ENCODE measurements at regions not wholly inside any gene's neighbourhood (a gene's known extent, or its start where the extent isn't known, plus 50 kb on each side); places are given as distances from the start of the nearest gene placed in this dataset.

DNA sequence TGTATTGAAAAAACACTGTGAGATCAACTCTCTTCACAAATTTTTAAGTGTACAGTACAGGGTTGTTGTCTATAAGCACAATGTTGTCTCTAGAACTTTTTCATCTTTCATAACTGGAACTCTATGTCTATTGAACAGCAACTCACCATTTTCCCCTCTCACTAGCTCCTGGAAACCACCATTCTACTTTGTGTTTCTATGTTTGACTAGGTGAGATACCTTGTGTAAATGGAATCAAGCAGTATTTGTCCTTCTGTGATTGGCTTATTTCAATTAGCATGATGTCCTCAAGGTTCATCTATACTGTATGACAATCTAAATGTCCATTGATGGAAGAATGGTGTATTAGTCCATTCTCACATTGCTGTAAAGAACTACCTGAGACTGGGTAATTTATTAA lies 210.1 kb upstream of the FUT9 start:
- no peak for ATAC-seq
- peaks cover 96% of the 10 kb centered on the region for H3K27me3 Mint-ChIP-seq (ENCODE audit: low read depth)
- no peaks in the 10 kb centered on the region for H3K36me3 Mint-ChIP-seq
- H3K4me3 Mint-ChIP-seq: no peak overlapping the region
- no peak overlapping the region for H3K27ac Mint-ChIP-seq
- peaks cover 24% of the 10 kb centered on the region for H3K4me1 Mint-ChIP-seq
- no peak for TF ChIP-seq NR1H2 (CRISPR knock-in tag; IDR thresholded peaks at IDR 0.05)
- TF ChIP-seq, protein P1, sequence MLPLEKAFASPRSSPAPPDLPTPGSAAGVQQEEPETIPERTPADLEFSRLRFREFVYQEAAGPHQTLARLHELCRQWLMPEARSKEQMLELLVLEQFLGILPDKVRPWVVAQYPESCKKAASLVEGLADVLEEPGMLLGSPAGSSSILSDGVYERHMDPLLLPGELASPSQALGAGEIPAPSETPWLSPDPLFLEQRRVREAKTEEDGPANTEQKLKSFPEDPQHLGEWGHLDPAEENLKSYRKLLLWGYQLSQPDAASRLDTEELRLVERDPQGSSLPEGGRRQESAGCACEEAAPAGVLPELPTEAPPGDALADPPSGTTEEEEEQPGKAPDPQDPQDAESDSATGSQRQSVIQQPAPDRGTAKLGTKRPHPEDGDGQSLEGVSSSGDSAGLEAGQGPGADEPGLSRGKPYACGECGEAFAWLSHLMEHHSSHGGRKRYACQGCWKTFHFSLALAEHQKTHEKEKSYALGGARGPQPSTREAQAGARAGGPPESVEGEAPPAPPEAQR (CRISPR knock-in tag; IDR thresholded peaks at IDR 0.05): no peak
- TF ChIP-seq, protein P2, sequence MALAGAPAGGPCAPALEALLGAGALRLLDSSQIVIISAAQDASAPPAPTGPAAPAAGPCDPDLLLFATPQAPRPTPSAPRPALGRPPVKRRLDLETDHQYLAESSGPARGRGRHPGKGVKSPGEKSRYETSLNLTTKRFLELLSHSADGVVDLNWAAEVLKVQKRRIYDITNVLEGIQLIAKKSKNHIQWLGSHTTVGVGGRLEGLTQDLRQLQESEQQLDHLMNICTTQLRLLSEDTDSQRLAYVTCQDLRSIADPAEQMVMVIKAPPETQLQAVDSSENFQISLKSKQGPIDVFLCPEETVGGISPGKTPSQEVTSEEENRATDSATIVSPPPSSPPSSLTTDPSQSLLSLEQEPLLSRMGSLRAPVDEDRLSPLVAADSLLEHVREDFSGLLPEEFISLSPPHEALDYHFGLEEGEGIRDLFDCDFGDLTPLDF (CRISPR knock-in tag; IDR thresholded peaks at IDR 0.05): no peak
- no peak for TF ChIP-seq NR2C2 (CRISPR knock-in tag; IDR thresholded peaks at IDR 0.05)
- no peak for TF ChIP-seq ARID4B (CRISPR knock-in tag; IDR thresholded peaks at IDR 0.05; ENCODE audit: borderline replicate concordance)
- TF ChIP-seq FOXP1 (CRISPR knock-in tag; IDR thresholded peaks at IDR 0.05; ENCODE audit: borderline replicate concordance): no peak
- no peak for TF ChIP-seq OVOL2 (CRISPR knock-in tag; IDR thresholded peaks at IDR 0.05; ENCODE audit: borderline replicate concordance)
- TF ChIP-seq, protein P3, sequence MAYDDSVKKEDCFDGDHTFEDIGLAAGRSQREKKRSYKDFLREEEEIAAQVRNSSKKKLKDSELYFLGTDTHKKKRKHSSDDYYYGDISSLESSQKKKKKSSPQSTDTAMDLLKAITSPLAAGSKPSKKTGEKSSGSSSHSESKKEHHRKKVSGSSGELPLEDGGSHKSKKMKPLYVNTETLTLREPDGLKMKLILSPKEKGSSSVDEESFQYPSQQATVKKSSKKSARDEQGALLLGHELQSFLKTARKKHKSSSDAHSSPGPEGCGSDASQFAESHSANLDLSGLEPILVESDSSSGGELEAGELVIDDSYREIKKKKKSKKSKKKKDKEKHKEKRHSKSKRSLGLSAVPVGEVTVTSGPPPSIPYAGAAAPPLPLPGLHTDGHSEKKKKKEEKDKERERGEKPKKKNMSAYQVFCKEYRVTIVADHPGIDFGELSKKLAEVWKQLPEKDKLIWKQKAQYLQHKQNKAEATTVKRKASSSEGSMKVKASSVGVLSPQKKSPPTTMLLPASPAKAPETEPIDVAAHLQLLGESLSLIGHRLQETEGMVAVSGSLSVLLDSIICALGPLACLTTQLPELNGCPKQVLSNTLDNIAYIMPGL (CRISPR knock-in tag; IDR thresholded peaks at IDR 0.05): no peak
- no peak for TF ChIP-seq E2F5 (CRISPR knock-in tag; IDR thresholded peaks at IDR 0.05)
- TF ChIP-seq, protein P4, sequence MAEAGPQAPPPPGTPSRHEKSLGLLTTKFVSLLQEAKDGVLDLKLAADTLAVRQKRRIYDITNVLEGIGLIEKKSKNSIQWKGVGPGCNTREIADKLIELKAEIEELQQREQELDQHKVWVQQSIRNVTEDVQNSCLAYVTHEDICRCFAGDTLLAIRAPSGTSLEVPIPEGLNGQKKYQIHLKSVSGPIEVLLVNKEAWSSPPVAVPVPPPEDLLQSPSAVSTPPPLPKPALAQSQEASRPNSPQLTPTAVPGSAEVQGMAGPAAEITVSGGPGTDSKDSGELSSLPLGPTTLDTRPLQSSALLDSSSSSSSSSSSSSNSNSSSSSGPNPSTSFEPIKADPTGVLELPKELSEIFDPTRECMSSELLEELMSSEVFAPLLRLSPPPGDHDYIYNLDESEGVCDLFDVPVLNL (CRISPR knock-in tag; IDR thresholded peaks at IDR 0.05; ENCODE audit: borderline replicate concordance, low read depth): no peak
- TF ChIP-seq JUN (CRISPR knock-in tag; IDR thresholded peaks at IDR 0.05): no peak
- TF ChIP-seq ZNF219 (CRISPR knock-in tag; IDR thresholded peaks at IDR 0.05; ENCODE audit: borderline replicate concordance): no peak
- TF ChIP-seq, protein P5, sequence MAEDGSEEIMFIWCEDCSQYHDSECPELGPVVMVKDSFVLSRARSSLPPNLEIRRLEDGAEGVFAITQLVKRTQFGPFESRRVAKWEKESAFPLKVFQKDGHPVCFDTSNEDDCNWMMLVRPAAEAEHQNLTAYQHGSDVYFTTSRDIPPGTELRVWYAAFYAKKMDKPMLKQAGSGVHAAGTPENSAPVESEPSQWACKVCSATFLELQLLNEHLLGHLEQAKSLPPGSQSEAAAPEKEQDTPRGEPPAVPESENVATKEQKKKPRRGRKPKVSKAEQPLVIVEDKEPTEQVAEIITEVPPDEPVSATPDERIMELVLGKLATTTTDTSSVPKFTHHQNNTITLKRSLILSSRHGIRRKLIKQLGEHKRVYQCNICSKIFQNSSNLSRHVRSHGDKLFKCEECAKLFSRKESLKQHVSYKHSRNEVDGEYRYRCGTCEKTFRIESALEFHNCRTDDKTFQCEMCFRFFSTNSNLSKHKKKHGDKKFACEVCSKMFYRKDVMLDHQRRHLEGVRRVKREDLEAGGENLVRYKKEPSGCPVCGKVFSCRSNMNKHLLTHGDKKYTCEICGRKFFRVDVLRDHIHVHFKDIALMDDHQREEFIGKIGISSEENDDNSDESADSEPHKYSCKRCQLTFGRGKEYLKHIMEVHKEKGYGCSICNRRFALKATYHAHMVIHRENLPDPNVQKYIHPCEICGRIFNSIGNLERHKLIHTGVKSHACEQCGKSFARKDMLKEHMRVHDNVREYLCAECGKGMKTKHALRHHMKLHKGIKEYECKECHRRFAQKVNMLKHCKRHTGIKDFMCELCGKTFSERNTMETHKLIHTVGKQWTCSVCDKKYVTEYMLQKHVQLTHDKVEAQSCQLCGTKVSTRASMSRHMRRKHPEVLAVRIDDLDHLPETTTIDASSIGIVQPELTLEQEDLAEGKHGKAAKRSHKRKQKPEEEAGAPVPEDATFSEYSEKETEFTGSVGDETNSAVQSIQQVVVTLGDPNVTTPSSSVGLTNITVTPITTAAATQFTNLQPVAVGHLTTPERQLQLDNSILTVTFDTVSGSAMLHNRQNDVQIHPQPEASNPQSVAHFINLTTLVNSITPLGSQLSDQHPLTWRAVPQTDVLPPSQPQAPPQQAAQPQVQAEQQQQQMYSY (CRISPR knock-in tag; IDR thresholded peaks at IDR 0.05): no peak
- TF ChIP-seq SP1 (CRISPR knock-in tag; conservative IDR thresholded peaks at IDR 0.05): no peak
- TF ChIP-seq NFE2L1 (CRISPR knock-in tag; IDR thresholded peaks at IDR 0.05): no peak
- TF ChIP-seq GRHL2 (CRISPR knock-in tag; IDR thresholded peaks at IDR 0.05; ENCODE audit: insufficient replicate concordance, severe bottlenecking): no peak
- DNase-seq (ENCODE audit: low spot score): no peak
- CTCF ChIA-PET: no interaction called here
- no peaks in the 10 kb centered on the region for H3K9me3 Mint-ChIP-seq
- POLR2A ChIA-PET: no interaction called here
